ENCODE measurements at regions not wholly inside any gene's neighbourhood (a gene's known extent, or its start where the extent isn't known, plus 50 kb on each side); places are given as distances from the start of the nearest gene placed in this dataset.

DNA sequence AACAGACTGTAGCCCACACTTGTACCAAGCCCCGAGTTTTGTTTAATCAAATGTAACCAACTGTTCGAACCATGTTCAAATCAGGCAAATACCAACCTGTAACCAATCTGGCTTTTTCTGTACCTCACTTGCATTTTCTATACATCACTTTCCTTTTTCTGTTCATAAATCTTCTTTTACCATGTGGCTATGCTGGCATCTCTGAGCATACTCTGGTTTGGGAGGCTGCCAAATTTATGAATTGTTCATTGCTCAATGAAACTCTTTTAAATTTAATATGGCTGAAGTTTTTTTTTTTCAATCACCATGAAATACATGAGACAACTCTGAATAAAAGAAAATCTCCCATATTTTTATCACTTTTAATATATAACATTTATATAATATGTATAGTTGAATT lies 256.1 kb downstream of the SLITRK6 start:
- no peak for DNase-seq (ENCODE audit: low read depth)
- no peak overlapping the region for H3K4me3 ChIP-seq (ENCODE audit: low read depth, low read length)
- TF ChIP-seq, protein P1, sequence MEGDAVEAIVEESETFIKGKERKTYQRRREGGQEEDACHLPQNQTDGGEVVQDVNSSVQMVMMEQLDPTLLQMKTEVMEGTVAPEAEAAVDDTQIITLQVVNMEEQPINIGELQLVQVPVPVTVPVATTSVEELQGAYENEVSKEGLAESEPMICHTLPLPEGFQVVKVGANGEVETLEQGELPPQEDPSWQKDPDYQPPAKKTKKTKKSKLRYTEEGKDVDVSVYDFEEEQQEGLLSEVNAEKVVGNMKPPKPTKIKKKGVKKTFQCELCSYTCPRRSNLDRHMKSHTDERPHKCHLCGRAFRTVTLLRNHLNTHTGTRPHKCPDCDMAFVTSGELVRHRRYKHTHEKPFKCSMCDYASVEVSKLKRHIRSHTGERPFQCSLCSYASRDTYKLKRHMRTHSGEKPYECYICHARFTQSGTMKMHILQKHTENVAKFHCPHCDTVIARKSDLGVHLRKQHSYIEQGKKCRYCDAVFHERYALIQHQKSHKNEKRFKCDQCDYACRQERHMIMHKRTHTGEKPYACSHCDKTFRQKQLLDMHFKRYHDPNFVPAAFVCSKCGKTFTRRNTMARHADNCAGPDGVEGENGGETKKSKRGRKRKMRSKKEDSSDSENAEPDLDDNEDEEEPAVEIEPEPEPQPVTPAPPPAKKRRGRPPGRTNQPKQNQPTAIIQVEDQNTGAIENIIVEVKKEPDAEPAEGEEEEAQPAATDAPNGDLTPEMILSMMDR (IDR thresholded peaks at IDR 0.05; ENCODE audit: insufficient read depth, low read depth, low read length, missing control alignments), result no peak

DNA sequence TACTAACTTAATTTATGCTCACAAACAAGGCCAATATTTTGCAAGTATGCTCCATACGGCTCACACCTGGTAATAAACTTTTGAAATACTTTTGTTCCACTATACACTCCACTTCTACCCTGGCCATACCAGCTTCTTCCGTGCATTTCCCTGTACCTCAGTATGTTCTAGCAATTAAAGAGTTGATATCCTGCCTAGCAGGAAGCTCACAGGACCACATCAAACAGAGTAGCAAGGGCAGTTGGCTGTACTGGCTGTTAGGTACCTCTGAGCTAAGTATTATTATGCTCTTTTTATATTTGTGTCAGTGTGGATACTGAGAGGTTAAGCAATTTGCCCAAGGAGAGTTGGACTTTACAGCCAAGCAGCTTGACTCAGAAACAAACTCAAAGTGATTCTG lies 257.7 kb downstream of the SLITRK6 start:
- TF ChIP-seq, protein P1 (IDR thresholded peaks at IDR 0.05; ENCODE audit: insufficient read depth, low read depth, low read length, missing control alignments), result no peak
- no peak for DNase-seq (ENCODE audit: low read depth)

DNA sequence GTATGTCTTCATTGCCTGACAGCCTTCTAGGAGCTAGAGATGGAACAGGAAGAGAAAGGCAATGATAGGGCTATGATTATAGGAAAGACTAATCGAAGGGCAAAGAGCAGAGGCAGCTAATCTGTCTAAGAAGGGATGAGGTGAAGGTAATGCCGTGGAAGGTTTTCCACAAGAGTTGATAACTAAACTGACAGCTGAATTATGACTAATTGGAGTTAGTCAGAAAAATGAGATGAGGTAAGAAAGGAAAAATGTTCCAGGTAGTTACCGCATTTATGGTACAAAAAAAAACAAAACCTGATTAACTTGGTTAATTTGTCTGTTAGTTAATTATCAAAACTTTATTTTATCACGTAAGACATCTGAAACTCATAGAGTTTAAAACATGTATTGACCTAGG lies 260.3 kb downstream of the SLITRK6 start:
- H3K4me3 ChIP-seq (ENCODE audit: low read depth, low read length), result no peak overlapping the region
- TF ChIP-seq, protein P1 (IDR thresholded peaks at IDR 0.05; ENCODE audit: insufficient read depth, low read depth, low read length, missing control alignments), result no peak
- DNase-seq (ENCODE audit: low read depth), result no peak

More for the DNA sequence above, 257.7 kb downstream of the SLITRK6 start:
- H3K4me3 ChIP-seq (ENCODE audit: low read depth, low read length), result no peak overlapping the region

DNA sequence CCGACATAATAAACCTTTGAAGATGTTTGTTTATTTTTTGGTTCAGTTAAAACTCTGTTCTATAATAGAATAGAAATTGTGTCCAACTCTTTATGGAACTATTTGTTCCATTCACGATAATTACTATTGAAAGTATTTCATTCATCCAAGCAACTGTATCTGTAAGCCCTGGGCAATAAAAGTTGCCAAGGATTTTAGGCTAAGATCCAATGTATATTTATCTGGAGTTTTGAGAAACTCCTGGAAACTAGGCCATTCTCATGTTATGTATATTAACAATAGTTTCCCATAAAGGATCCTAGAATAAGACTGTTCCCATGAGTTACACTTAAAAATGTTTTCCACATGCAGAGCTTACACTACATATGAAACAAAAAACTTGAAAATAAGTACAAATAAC lies 261.6 kb downstream of the SLITRK6 start:
- TF ChIP-seq, protein P1 (IDR thresholded peaks at IDR 0.05; ENCODE audit: insufficient read depth, low read depth, low read length, missing control alignments), result no peak
- H3K4me3 ChIP-seq (ENCODE audit: low read depth, low read length), result no peak overlapping the region
- DNase-seq (ENCODE audit: low read depth), result no peak

DNA sequence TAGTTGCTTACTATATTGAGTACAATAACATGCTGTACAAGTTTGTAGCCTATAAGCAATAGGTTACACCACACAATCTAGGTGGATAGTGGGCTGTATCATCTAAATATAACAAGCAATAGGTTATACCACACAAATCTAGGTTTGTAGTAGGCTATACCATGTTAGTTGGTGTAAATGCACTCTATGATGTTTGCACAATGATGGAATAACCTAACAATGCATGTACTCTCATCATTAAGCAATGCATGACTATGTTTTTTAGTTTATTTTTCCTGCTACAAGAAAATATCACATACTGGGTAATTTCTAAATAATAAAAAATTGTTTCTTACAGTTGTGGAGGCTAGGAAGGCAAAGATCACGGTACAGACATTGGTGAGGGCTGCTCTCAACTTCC lies 262.5 kb downstream of the SLITRK6 start:
- no peak overlapping the region for H3K4me3 ChIP-seq (ENCODE audit: low read depth, low read length)
- TF ChIP-seq, protein P1 (IDR thresholded peaks at IDR 0.05; ENCODE audit: insufficient read depth, low read depth, low read length, missing control alignments), result no peak
- no peak for DNase-seq (ENCODE audit: low read depth)

DNA sequence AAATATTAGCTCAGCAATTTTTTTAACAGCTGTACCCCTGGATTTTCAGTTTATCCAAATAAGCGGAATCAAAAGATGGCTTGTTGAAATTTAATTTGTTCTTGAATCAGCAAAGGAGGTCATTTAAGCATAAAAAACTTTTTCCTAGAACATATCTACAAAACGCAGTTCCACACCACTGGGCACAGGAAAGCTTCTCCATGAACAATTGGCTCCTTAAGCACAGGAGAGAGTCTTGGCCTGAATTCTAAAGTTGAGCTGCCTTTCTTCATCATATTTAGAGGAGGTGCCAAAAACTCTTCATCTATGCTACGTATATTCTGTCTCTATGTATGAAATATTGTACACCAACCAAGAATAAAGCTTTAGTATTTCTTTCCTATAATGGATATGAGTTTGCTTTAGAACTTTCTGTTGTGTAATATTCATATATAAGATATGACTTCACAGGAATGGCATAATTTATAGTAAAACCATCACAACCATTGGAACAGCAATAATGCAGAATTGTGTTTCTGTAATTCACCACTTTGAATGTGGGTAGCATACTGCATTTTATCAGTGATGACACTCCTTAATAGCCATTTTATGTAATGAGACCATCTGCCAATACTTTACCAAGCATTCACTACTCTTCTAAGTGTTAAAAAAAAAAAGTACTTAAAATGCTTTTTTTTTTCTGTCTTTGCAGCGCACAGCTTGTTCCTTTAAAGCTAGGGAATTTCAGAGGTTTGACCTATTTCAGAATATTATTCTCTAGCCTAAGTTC lies 263.7 kb downstream of the SLITRK6 start:
- TF ChIP-seq, protein P1 (IDR thresholded peaks at IDR 0.05; ENCODE audit: insufficient read depth, low read depth, low read length, missing control alignments), result no peak
- no peak for DNase-seq (ENCODE audit: low read depth)
- H3K4me3 ChIP-seq (ENCODE audit: low read depth, low read length), result no peak overlapping the region

DNA sequence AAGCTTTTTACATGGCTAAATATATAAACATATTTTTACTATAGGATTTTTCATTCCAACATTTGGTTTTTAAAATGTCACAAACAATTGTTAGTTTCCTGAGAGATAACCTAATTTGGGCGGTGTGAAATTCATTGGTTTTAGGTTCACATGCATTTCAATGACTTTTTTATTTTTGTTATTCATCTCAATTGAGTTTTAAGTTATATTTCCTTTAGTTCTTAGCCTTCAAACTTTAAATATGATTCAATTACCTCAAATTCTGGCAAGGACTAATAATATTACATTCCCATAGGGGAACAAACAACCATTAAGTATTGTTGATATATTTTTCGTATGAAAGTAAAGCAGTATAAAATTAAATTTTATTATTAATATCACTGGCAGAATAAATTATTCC lies 265.3 kb downstream of the SLITRK6 start:
- DNase-seq (ENCODE audit: low read depth), result no peak
- H3K4me3 ChIP-seq (ENCODE audit: low read depth, low read length), result no peak overlapping the region
- TF ChIP-seq, protein P1 (IDR thresholded peaks at IDR 0.05; ENCODE audit: insufficient read depth, low read depth, low read length, missing control alignments), result no peak

Measured in GM12865 (cell line).